ENCODE measurements at regions not wholly inside any gene's neighbourhood (a gene's known extent, or its start where the extent isn't known, plus 50 kb on each side); places are given as distances from the start of the nearest gene placed in this dataset.
A peak's percentile ranks its signal among the peaks of the same experiment; 100 is the strongest.

DNA sequence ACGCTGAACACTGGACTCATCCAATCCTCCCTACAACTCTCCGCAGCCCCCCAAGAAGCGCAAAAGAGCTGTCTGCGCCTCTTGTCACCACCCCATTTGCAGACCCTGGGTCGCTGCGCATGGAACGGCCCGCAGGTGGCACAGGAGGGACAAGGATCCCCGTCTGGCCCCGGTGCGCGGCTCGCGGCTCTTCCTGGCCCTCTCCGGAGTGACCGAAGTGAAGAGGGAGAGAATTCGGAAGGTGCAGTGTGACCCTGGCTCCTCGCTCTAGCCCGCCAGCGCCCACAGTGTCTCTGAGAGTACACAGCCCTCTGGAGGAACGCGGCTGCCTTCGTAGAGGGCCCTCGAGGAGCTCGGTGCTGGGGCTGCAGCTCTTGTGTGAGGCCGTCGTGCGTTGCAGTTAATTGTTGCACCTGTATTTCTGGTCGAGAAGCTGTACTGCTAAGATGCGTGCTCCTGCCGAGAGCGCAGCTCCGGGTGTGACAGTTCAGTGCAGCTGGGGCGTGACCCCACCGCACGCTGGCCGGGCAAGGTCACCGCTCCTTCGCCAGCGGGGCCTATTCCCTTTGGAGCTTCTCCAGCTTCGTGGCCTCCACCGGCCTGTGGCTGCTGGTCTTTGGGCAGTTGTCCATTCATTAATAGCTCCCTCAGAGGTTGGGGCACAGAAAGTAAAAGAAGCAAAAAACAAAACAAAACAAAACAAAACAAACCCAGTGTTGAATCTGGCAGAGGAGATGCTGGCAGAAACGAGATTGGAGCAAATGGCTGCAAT lies 119.0 kb downstream of the SEC23IP start:
- DNase-seq (ENCODE audit: low spot score, unreplicated experiment): peak; percentile 17
- H3K4me3 Mint-ChIP-seq (ENCODE audit: low read depth): peak overlapping the region; percentile 51

DNA sequence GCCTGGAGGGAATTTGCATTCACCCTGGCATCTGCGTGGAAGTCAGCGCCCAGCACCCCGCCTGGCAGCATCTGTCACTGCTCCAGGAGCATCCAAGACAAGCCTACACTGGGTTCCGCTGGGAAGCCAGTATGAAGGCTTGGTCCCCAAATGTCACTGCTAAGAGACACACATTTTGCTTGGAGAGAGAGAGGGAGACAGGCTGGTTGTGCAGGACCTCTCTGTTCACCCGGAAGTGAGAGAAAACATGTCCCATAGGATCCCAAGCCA lies 119.5 kb downstream of the SEC23IP start:
- H3K36me3 Mint-ChIP-seq (ENCODE audit: insufficient read depth): no peaks in the 10 kb centered on the region
- no peaks in the 10 kb centered on the region for H3K4me1 Mint-ChIP-seq (ENCODE audit: low read depth)
- H3K9me3 Mint-ChIP-seq (ENCODE audit: low read depth): no peaks in the 10 kb centered on the region
- TF ChIP-seq, protein P1, sequence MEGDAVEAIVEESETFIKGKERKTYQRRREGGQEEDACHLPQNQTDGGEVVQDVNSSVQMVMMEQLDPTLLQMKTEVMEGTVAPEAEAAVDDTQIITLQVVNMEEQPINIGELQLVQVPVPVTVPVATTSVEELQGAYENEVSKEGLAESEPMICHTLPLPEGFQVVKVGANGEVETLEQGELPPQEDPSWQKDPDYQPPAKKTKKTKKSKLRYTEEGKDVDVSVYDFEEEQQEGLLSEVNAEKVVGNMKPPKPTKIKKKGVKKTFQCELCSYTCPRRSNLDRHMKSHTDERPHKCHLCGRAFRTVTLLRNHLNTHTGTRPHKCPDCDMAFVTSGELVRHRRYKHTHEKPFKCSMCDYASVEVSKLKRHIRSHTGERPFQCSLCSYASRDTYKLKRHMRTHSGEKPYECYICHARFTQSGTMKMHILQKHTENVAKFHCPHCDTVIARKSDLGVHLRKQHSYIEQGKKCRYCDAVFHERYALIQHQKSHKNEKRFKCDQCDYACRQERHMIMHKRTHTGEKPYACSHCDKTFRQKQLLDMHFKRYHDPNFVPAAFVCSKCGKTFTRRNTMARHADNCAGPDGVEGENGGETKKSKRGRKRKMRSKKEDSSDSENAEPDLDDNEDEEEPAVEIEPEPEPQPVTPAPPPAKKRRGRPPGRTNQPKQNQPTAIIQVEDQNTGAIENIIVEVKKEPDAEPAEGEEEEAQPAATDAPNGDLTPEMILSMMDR (IDR thresholded peaks at IDR 0.05; ENCODE audit: unreplicated experiment): no peak
- no peak for DNase-seq (ENCODE audit: low spot score, unreplicated experiment)
- peaks cover 38% of the 10 kb centered on the region for H3K27me3 Mint-ChIP-seq
- no peak overlapping the region for H3K4me3 Mint-ChIP-seq (ENCODE audit: low read depth)
- H3K27ac Mint-ChIP-seq: no peak overlapping the region

More for the DNA sequence above, 119.0 kb downstream of the SEC23IP start:
- Mint-ChIP-seq H3K27me3 (peaks cover 38% of the 10 kb centered on the region), H3K27ac (no peak overlapping the region), H3K9me3 (ENCODE audit: low read depth) (no peaks in the 10 kb centered on the region), H3K36me3 (ENCODE audit: insufficient read depth) (no peaks in the 10 kb centered on the region), H3K4me1 (ENCODE audit: low read depth) (no peaks in the 10 kb centered on the region)
- TF ChIP-seq, protein P1 (IDR thresholded peaks at IDR 0.05; ENCODE audit: unreplicated experiment): no peak

DNA sequence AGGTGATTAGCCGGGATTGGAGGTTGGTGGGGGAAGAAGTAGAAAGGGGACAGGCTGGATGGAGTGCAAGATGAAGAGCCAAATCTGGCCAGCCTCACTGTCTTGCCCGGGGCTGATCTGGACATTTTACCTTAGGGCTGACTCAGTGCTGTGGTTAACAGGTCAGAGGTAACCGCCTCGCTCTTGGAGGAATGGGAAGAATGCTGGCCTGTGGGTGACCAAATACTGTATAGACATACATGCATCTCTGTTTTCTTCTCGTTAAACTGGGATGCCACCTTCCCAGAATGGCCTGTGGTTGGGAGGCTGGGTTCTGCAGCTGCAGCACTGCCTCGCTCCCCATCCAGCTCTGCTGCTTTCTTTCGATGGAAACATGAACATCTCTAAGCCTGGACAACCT lies 120.0 kb downstream of the SEC23IP start:
- Mint-ChIP-seq H3K27ac (no peak overlapping the region), H3K4me1 (ENCODE audit: low read depth) (no peaks in the 10 kb centered on the region)

DNA sequence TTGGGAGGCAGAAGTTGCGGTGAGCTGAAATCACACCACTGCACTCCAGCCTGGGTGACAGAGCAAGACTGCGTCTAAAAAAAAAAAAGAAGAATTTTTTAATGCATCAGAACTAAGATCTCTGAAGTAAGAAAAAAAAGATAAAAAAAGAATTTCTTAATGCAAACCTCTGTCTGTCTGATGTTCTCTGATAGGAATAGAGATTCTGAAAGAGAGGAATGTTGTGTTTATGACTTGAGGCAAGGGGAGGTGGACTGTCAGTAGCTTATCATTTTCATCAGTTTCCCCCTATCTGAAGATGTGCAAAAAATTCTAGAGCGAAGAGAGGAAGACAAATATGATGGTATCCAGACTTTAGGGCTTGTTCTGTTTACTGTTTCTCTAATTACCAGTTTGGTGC lies 121.5 kb downstream of the SEC23IP start:
- no peak overlapping the region for H3K27ac Mint-ChIP-seq
- H3K9me3 Mint-ChIP-seq (ENCODE audit: low read depth): no peaks in the 10 kb centered on the region
- TF ChIP-seq, protein P1 (IDR thresholded peaks at IDR 0.05; ENCODE audit: unreplicated experiment): no peak
- no peaks in the 10 kb centered on the region for H3K36me3 Mint-ChIP-seq (ENCODE audit: insufficient read depth)
- no peaks in the 10 kb centered on the region for H3K4me1 Mint-ChIP-seq (ENCODE audit: low read depth)
- peaks cover 39% of the 10 kb centered on the region for H3K27me3 Mint-ChIP-seq
- H3K4me3 Mint-ChIP-seq (ENCODE audit: low read depth): no peak overlapping the region
- DNase-seq (ENCODE audit: low spot score, unreplicated experiment): no peak

More for the DNA sequence above, 120.0 kb downstream of the SEC23IP start:
- Mint-ChIP-seq H3K27me3 (peaks cover 38% of the 10 kb centered on the region), H3K9me3 (ENCODE audit: low read depth) (no peaks in the 10 kb centered on the region), H3K4me3 (ENCODE audit: low read depth) (no peak overlapping the region), H3K36me3 (ENCODE audit: insufficient read depth) (no peaks in the 10 kb centered on the region)
- no peak for DNase-seq (ENCODE audit: low spot score, unreplicated experiment)
- TF ChIP-seq, protein P1 (IDR thresholded peaks at IDR 0.05; ENCODE audit: unreplicated experiment): no peak

DNA sequence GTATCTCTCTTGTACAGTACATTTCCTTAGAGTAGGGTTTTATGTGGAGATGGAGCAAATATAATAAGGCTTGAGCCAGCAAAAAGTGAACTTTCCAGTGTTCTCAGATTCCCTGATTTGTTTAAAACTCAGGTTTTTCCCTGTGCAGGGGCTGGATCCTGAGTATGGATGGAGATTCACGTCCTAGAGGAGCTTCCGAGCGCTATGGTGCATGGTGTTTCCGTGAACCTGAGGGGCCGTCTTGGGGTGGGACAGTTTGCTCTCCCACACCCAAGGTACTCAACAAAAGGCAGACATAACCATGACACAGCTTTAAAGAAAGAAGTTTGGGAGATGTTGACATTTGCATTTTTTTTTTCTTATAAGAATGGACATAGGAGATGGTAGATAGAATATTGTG lies 122.5 kb downstream of the SEC23IP start:
- no peak for DNase-seq (ENCODE audit: low spot score, unreplicated experiment)
- Mint-ChIP-seq H3K9me3 (ENCODE audit: low read depth) (no peaks in the 10 kb centered on the region), H3K4me1 (ENCODE audit: low read depth) (no peaks in the 10 kb centered on the region), H3K36me3 (ENCODE audit: insufficient read depth) (no peaks in the 10 kb centered on the region), H3K27me3 (peaks cover 40% of the 10 kb centered on the region), H3K4me3 (ENCODE audit: low read depth) (no peak overlapping the region), H3K27ac (no peak overlapping the region)
- TF ChIP-seq, protein P1 (IDR thresholded peaks at IDR 0.05; ENCODE audit: unreplicated experiment): no peak

Measured in progenitor cell of endocrine pancreas (in vitro differentiated cells).